ENCODE measurements at regions not wholly inside any gene's neighbourhood (a gene's known extent, or its start where the extent isn't known, plus 50 kb on each side); places are given as distances from the start of the nearest gene placed in this dataset.

DNA sequence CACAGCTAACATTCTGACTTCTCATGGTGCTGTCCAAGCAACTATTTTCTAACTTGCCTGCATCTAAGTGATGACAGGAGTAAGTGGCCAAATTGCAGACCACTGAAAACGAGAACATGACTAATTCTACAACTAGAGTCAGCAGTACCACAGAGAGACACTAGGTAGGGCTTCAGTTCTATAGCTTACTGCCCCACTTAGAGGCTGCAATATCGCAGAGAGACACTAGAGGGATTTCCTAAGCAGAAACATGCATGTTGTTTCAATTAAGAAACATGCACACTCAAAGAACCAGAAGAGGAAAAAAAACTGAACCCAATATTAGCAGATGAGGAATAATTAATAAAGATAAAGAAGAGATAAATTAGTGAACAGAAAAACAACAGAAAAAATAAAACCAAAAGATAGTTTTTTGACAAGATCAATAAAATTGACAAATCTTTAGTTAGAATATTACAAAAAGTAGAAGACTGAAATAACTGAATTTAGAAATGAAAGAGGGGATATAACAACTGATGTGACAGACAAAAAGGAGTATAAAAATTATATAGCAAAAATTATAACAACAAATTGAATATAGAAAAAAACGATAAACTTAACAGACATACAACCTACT, 100.8 kb downstream of the SPIN4 start:
- TF ChIP-seq EZH2 (IDR thresholded peaks at IDR 0.05; ENCODE audit: borderline replicate concordance, low read depth, low read length, severe bottlenecking), result no peak
- TF ChIP-seq, protein P1, sequence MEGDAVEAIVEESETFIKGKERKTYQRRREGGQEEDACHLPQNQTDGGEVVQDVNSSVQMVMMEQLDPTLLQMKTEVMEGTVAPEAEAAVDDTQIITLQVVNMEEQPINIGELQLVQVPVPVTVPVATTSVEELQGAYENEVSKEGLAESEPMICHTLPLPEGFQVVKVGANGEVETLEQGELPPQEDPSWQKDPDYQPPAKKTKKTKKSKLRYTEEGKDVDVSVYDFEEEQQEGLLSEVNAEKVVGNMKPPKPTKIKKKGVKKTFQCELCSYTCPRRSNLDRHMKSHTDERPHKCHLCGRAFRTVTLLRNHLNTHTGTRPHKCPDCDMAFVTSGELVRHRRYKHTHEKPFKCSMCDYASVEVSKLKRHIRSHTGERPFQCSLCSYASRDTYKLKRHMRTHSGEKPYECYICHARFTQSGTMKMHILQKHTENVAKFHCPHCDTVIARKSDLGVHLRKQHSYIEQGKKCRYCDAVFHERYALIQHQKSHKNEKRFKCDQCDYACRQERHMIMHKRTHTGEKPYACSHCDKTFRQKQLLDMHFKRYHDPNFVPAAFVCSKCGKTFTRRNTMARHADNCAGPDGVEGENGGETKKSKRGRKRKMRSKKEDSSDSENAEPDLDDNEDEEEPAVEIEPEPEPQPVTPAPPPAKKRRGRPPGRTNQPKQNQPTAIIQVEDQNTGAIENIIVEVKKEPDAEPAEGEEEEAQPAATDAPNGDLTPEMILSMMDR (IDR thresholded peaks at IDR 0.05; ENCODE audit: borderline replicate concordance, extremely low read depth, low read length, poor library complexity, severe bottlenecking), result peak; percentile 84

Measured in DND-41 (cell line).